GM23338 (cell line): ENCODE measurements at regions not wholly inside any gene's neighbourhood (a gene's known extent, or its start where the extent isn't known, plus 50 kb on each side); places are given as distances from the start of the nearest gene placed in this dataset.

Experiments used
- CTCF ChIP-seq, 2 experiments: fragments of 200-600 bp in 1 of 2; sonication (generic) in 1 of 2; conservative IDR thresholded peaks; 2 replicates each; pipeline versions ENCODE4 v1.5.1 to v1.6.1; 2016 to 2017; ENCODE audit warnings: antibody characterized with exemption in 2 of 2, low read depth in 2 of 2, mild to moderate bottlenecking in 2 of 2, moderate library complexity in 1 of 2
- POLR2AphosphoS5 ChIP-seq: IDR thresholded peaks from 2 replicates; pipeline ENCODE4 v1.6.1; 2016; ENCODE audit warnings: antibody characterized with exemption, low read depth

DNA sequence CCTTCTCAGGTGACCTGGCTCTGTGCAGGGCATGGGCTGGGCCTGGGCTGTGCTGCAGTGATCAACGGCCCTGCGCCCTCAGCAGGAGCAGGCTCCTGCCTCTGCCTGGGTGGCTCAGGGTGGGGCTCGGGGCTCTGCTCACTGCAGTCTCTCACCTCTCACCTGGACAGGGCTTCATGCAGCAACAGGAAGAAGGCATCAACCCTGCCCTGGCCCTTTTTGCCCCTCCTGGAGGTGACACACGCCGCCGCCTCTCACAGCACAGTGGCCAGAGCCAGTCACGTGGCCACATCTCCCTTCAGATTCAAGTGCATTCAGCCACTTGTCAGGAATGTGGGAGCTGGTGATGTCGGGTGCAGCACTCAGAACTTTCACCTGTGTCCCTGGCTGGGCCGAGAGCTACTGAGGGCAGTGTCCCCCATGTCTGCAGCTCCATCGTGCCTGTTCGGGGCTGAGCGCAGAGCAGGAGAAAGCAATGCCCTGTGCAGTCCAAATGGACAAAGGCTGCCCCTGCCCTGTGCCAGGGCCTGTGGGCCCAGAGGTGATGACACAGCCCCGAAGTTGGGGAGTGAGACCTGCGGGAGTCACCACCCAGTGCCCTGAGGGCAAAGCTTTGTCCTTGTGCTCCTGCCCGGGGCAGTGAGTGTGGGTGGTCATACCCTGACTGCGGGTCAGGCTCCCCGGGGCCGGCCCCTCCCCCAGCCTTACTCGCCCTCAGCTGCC, 314.0 kb downstream of the PTPRU start:
- TF ChIP-seq CTCF (conservative IDR thresholded peaks at IDR 0.05; ENCODE audit: low read depth in 2 of 2) (no peak), POLR2AphosphoS5 (no peak)
